ENCODE measurements at regions not wholly inside any gene's neighbourhood (a gene's known extent, or its start where the extent isn't known, plus 50 kb on each side); places are given as distances from the start of the nearest gene placed in this dataset.

- FAIRE-seq (no peak), DNase-seq (ENCODE audit: insufficient read length, low spot score) (no peak)
- TF ChIP-seq CTCF (IDR thresholded peaks at IDR 0.05; ENCODE audit: insufficient read depth, missing control alignments) = no peak
Observed at GRCh38 chr2:173783382-173783781, 181.8 kb downstream of the SP3 start.

- no peak for FAIRE-seq
- TF ChIP-seq CTCF (IDR thresholded peaks at IDR 0.05; ENCODE audit: insufficient read depth, missing control alignments) = no peak
Observed at GRCh38 chr2:173785813-173786212, 179.4 kb downstream of the SP3 start.

GRCh38 chr2:173791502-173791901 is 173.7 kb downstream of the SP3 start:
- no peak for DNase-seq (ENCODE audit: insufficient read length, low spot score)
- no peak for TF ChIP-seq CTCF (IDR thresholded peaks at IDR 0.05; ENCODE audit: insufficient read depth, missing control alignments)
- no peak for FAIRE-seq

More at GRCh38 chr2:173785813-173786212, 179.4 kb downstream of the SP3 start:
- no peak for DNase-seq (ENCODE audit: insufficient read length, low spot score)

- no peak for FAIRE-seq
- no peak for TF ChIP-seq CTCF (IDR thresholded peaks at IDR 0.05; ENCODE audit: insufficient read depth, missing control alignments)
- DNase-seq (ENCODE audit: insufficient read length, low spot score) = no peak
Observed at GRCh38 chr2:173792166-173792565, 173.0 kb downstream of the SP3 start.

- TF ChIP-seq CTCF (IDR thresholded peaks at IDR 0.05; ENCODE audit: insufficient read depth, missing control alignments) = no peak
- FAIRE-seq (no peak), DNase-seq (ENCODE audit: insufficient read length, low spot score) (no peak)
Observed at GRCh38 chr2:173792741-173793140, 172.4 kb downstream of the SP3 start.

- TF ChIP-seq CTCF (IDR thresholded peaks at IDR 0.05; ENCODE audit: insufficient read depth, missing control alignments) = no peak
- DNase-seq (ENCODE audit: insufficient read length, low spot score) (no peak), FAIRE-seq (no peak)
Observed at GRCh38 chr2:173793709-173794565, 171.2 kb downstream of the SP3 start.

- FAIRE-seq (no peak), DNase-seq (ENCODE audit: insufficient read length, low spot score) (no peak)
- TF ChIP-seq CTCF (IDR thresholded peaks at IDR 0.05; ENCODE audit: insufficient read depth, missing control alignments) = no peak
Observed at GRCh38 chr2:173797586-173798263, 167.4 kb downstream of the SP3 start.
